Adrenal gland (tissue), 9 donors: ENCODE measurements at regions not wholly inside any gene's neighbourhood (a gene's known extent, or its start where the extent isn't known, plus 50 kb on each side); places are given as distances from the start of the nearest gene placed in this dataset.

Source experiments
- DNase-seq, 7 donors: peaks; one replicate each; pipeline ENCODE4 v3.0.0-alpha.2; 2019 to 2020
- H3K27ac ChIP-seq, 5 donors: fragments of 200-600 bp; sonication (generic) in 4 of 5; 1 replicate in 3 of 5; 2 replicates in 2 of 5; pipeline versions ENCODE4 v1.5.1 to v1.8.0; 2016 to 2020; ENCODE audit warnings: mild to moderate bottlenecking in 1 of 5
- H3K27me3 ChIP-seq: fragments of 200-600 bp; 2 replicates; pipeline ENCODE4 v1.8.0; 2021
- H3K36me3 ChIP-seq, 2 donors: fragments of 200-600 bp; replicated peaks in 1 of 2; 1 replicate in 1 of 2; 2 replicates in 1 of 2; pipeline versions ENCODE4 v1.5.1 to v1.8.0; 2018 to 2022
- H3K4me1 ChIP-seq, 2 donors: fragments of 200-600 bp; replicated peaks in 1 of 2; 1 replicate in 1 of 2; 2 replicates in 1 of 2; pipeline versions ENCODE4 v1.5.1 to v1.8.0; 2018 to 2021
- H3K4me3 ChIP-seq, 4 donors: fragments of 200-600 bp; sonication (generic) in 3 of 4; one replicate each; pipeline ENCODE4 v1.5.1; 2016 to 2018
- H3K9me3 ChIP-seq, 3 donors: fragments of 200-600 bp; sonication (generic) in 1 of 3; replicated peaks in 1 of 3; 1 replicate in 2 of 3; 2 replicates in 1 of 3; pipeline versions ENCODE4 v1.5.1 to v1.8.0; 2016 to 2021
- POLR2A ChIP-seq, 2 donors: fragments of 450-650 bp; IDR thresholded peaks; one replicate each; pipeline ENCODE4 v1.6.1; 2017; ENCODE audit warnings: antibody characterized with exemption in 2 of 2, mild to moderate bottlenecking in 2 of 2, moderate library complexity in 1 of 2
- WGBS, 4 donors: extraction: QIAGEN DNeasy Blood & Tissue Kit in 2 of 4; methylation state at CpG; one replicate each; pipeline versions ENCODE4 v1.1.5 to v1.1.7; 2013 to 2017; 5-methylcytosine and 5-hydroxymethylcytosine counted together
- intact Hi-C, 2 donors: fragments of 100-400 bp; cut with DNase I; formaldehyde crosslinking; loops; one replicate each; pipeline versions ENCODE4 v1.14.1 to v1.15.0; 2022 to 2023
- TF ChIP-seq, protein P1 (sequence below), 6 experiments: fragments of 450-650 bp in 4 of 6; fragments of 200-600 bp in 2 of 6; sonication (generic) in 1 of 6; IDR thresholded peaks; 1 replicate in 5 of 6; 2 replicates in 1 of 6; pipeline versions ENCODE4 v1.5.1 to v1.8.0; 2016 to 2021; ENCODE audit warnings: antibody characterized with exemption in 6 of 6, mild to moderate bottlenecking in 2 of 6, moderate library complexity in 1 of 6
- donor health status: healthy with polysubstance abuse.
- donor health status: Bipolar disorder and iron deficiency.
- donor health status: DM: yes; HTN: yes; CAD: no.
- donor health status: DM: no; HTN: no; CAD: no.
- donor health status: DM: no; HTN: no; CAD: no.

DNA sequence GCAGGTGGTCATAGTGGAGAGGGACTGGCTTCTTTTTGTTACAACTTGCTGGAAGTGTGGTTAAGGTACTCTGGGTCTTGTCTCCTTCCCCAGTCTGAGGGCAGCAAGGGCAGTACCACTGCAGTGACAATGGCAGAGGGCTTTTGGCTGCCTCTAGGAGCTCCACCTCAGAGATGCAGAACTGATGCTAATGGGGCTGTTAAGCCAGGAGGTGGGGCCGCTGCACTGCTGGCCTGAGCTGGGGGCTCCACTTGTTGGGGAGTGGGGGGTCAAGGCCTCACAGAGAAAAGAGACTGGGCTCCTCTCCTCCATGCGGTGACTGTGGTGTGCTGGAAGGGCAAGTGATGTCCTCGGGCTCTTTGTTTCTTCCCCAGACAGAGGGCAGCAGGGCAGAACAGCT lies 135.7 kb downstream of the DSEL start:
- TF ChIP-seq POLR2A (IDR thresholded peaks at IDR 0.05), result no peak
- TF ChIP-seq, protein P1, sequence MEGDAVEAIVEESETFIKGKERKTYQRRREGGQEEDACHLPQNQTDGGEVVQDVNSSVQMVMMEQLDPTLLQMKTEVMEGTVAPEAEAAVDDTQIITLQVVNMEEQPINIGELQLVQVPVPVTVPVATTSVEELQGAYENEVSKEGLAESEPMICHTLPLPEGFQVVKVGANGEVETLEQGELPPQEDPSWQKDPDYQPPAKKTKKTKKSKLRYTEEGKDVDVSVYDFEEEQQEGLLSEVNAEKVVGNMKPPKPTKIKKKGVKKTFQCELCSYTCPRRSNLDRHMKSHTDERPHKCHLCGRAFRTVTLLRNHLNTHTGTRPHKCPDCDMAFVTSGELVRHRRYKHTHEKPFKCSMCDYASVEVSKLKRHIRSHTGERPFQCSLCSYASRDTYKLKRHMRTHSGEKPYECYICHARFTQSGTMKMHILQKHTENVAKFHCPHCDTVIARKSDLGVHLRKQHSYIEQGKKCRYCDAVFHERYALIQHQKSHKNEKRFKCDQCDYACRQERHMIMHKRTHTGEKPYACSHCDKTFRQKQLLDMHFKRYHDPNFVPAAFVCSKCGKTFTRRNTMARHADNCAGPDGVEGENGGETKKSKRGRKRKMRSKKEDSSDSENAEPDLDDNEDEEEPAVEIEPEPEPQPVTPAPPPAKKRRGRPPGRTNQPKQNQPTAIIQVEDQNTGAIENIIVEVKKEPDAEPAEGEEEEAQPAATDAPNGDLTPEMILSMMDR (IDR thresholded peaks at IDR 0.05), result no peak
- H3K27me3 ChIP-seq, result no peaks in the 10 kb centered on the region
- WGBS, 4 donors, result 86 to 100% (median 99%) methylated on average over 1 to 3 of the region's 3 CpGs
- H3K9me3 ChIP-seq, result no peaks in the 10 kb centered on the region
- no peak overlapping the region for H3K27ac ChIP-seq
- DNase-seq, result no peak
- H3K36me3 ChIP-seq, result no peaks in the 10 kb centered on the region
- intact Hi-C loops, result no loop called here
- no peak overlapping the region for H3K4me3 ChIP-seq
- H3K4me1 ChIP-seq, result peaks cover 0 to 6% of the 10 kb centered on the region in 2 donors

DNA sequence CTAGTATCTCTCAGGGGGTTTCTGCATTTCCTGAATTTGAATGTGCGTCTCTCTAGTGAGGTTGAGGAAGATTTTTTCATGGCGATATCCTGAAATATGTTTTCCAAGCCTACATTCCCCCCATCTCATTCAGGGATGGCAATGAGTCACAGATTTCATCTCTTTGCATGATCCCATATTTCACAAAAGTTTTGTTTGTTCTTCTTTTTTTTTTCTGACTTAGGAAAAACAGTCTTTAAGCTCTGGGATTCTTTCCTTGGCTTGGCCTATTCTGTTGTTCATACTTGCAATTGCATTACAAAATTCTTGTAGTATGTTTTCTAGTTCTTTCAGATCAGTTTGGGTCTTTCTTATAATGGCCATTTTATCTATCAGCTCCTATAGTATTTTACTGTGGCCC lies 136.5 kb downstream of the DSEL start:
- Histone ChIP-seq H3K27me3 (no peaks in the 10 kb centered on the region), H3K36me3 (no peaks in the 10 kb centered on the region), H3K27ac (no peak overlapping the region), H3K4me1 (no peaks in the 10 kb centered on the region), H3K9me3 (no peaks in the 10 kb centered on the region), H3K4me3 (no peak overlapping the region)
- TF ChIP-seq, protein P1 (IDR thresholded peaks at IDR 0.05), result no peak
- no peak for TF ChIP-seq POLR2A (IDR thresholded peaks at IDR 0.05)
- intact Hi-C loops, result no loop called here
- WGBS, 4 donors, result 88 to 96% (median 91%) methylated on average over 2 of the region's 2 CpGs
- DNase-seq, result no peak

- no peaks in the 10 kb centered on the region for H3K9me3 ChIP-seq
- WGBS, 4 donors, result 83 to 90% (median 85%) methylated on average over 2 of the region's 2 CpGs
- H3K4me1 ChIP-seq, result no peaks in the 10 kb centered on the region
- DNase-seq, result no peak
- H3K27ac ChIP-seq, result no peak overlapping the region
- no peaks in the 10 kb centered on the region for H3K36me3 ChIP-seq
- no peak for TF ChIP-seq POLR2A (IDR thresholded peaks at IDR 0.05)
- TF ChIP-seq, protein P1 (IDR thresholded peaks at IDR 0.05), result no peak
- no peaks in the 10 kb centered on the region for H3K27me3 ChIP-seq
- H3K4me3 ChIP-seq, result peak overlapping the region in 1 of 4 donors; percentile 11
- intact Hi-C loops, result no loop called here
Observed at GRCh38 chr18:67376372-67376771, 140.1 kb downstream of the DSEL start.

- no peak for TF ChIP-seq POLR2A (IDR thresholded peaks at IDR 0.05)
- TF ChIP-seq, protein P1 (IDR thresholded peaks at IDR 0.05), result no peak
- Histone ChIP-seq H3K4me3 (no peak overlapping the region), H3K4me1 (no peaks in the 10 kb centered on the region), H3K9me3 (no peaks in the 10 kb centered on the region), H3K27me3 (no peaks in the 10 kb centered on the region), H3K27ac (no peak overlapping the region), H3K36me3 (no peaks in the 10 kb centered on the region)
- DNase-seq, result no peak
- WGBS, 4 donors, result 69 to 75% (median 73%) methylated on average over 2 of the region's 2 CpGs
- intact Hi-C loops, result no loop called here
Observed at GRCh38 chr18:67373636-67374035, 142.9 kb downstream of the DSEL start.
